PC-9 (cell line): ENCODE measurements at regions not wholly inside any gene's neighbourhood (a gene's known extent, or its start where the extent isn't known, plus 50 kb on each side); places are given as distances from the start of the nearest gene placed in this dataset.
"Not testable (repeated sequence)": the region's sequence is repeated elsewhere in the genome, so short reads cannot be mapped to it uniquely, and the experiment has no call there.

ENCODE experiments used
- CTCF ChIP-seq: fragments of 200-600 bp; sonication (generic); conservative IDR thresholded peaks from 2 replicates; pipeline ENCODE4 v1.6.1; 2017; ENCODE audit warnings: mixed run types, antibody characterized with exemption, mild to moderate bottlenecking, moderate library complexity
- EZH2 ChIP-seq: fragments of 200-600 bp; sonication (generic); IDR thresholded peaks from 2 replicates; pipeline ENCODE4 v1.8.0; 2017; ENCODE audit warnings: antibody characterized with exemption, low read depth

- not testable (repeated sequence) for TF ChIP-seq EZH2, CTCF
Observed at GRCh38 chr6:104671591-104671891, 188.2 kb downstream of the HACE1 start.
